ENCODE measurements at regions not wholly inside any gene's neighbourhood (a gene's known extent, or its start where the extent isn't known, plus 50 kb on each side); places are given as distances from the start of the nearest gene placed in this dataset.

DNA sequence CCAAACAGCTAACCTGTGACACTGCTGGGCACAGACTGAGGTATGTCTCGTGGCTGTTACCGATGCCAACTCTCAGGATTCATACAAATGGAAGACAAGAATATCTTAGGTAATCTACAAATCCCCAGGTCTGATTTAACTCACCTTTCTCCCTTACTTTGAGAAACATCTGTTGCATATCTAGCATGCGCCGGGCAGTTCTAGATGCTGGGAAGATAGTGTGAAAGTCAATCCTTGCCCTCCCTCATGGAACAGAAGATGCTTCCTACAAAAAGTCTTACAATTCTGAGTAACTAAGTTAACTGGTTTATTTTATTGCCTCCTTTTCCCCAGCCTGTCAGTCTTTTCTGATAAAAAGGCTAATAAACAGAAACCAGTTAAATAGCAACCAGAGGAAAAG lies 212.2 kb upstream of the FAT1 start:
- DNase-seq: no peak

DNA sequence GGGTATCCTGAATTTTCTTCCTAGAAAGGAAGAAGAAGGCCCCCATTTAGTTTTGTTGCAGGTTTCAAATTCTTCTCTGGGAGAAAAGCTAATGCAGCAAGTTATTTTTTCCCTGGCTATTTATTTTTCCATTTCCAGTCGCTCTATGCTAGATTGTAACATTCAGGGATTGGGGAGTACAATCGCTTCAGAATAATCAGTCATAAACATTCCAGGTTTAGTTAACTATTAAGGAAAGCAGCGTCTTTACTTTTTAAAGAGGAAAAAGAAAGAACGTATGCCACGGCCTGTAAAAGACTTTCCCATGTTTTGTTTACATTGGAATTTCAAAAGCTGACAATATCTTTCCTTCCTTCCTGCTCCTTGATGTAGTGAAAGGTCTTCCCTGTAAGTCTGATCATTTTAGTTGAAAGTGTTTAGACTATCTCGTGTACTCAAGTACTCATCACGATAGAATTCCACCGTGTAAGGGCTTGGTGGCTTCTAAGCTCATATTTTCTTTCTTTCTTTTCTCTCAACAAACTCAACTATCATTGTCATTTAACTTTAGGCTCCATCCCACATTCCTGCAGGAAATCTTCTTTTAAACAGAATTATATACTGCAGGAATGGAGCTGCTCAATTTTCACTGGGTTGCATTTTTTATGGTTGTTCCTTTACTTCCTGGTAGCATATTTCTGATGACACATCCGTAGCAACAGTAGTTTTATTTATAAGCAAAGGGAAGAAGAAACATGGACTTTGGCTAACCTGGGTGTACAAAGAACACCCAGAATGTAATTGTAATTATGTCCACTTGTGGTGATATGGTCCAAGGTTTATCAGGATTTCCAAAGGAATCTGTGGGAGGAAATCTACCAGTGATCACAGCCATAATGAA lies 213.1 kb upstream of the FAT1 start:
- DNase-seq: peak; percentile 71

DNA sequence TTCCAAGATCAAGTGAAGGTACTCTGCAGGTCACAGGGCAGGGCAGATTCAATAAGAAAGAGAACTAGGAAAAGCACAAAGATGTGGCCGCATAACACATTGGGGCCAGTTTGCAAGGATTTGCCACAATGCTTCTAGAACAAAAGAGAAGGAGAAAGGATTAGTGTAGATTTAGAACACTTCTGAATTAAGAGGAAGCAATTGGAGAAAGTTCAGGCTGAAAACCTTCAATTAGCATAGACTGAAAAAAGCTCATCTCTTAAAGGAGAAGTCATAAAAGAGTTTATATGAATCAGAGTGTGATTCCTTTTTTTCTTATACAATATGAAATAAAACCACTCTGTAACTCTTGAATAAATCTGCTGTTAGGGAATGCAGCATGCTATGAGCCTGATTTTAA lies 215.6 kb upstream of the FAT1 start:
- DNase-seq: no peak

DNA sequence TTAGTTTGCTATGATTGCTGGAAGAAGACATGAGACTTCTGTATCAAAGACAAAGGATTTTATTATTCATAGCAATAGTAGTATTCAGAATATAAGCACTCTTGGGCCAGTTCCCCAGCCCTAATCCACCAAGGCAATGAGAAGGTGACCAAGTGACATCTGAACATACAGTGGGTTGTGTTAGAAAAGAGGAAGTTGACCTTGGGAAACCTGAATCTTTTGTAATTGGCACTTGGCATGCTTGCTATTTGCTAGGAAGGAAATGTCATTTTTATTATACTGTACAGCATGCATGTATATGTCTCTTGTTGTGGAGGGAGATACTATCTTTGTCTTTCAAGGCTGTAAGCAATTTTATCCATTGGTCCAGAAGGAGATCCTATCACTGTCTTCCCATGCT lies 216.1 kb upstream of the FAT1 start:
- no peak for DNase-seq

DNA sequence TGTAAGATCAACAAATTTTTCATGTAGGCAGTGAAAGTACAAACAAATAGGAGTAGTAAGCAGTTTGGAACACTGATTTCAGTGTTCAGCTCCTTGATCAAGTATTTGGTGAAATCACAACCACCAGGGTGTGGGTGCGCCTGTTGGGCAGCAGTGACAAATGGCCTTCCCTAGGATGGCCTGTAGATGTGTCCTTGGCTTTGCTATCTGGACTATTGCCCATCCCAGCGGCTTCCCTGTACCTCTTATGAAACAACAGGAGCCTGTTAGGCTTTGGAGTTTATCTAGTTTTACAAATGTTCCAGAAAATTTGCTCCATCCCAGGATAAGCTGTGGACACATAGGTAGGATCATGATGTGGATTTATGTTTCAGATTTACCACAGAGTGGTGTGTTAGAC lies 216.8 kb upstream of the FAT1 start:
- DNase-seq: no peak

DNA sequence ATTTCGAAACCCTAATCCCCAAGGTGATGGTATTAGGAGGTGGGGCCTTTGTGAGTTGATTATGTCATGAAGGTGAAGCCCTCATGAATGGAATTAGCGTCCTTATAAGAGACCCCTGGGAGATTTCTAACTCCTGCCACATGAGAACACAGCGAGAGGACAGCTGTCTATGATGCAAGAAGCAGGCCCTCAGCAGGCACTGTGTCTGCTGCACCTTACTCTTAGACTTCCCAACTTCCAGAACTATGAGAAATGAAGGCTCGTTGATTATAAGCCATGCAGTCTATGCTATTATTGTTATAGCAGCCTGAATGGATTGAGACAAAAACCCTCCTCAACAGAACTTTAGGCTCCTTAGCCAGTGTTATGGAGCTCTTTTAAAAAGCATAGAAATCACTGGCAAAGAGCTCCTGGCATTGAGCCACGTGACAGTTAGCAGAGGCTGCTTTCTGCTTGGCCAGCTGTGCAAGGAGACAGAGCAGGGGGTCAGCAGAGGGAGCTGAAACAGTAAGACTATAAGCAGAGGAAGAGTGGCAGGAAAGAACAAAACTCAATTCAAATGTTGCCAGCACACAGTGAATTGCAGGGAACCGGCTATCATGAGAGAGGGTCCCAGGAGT lies 219.2 kb upstream of the FAT1 start:
- no peak for DNase-seq

DNA sequence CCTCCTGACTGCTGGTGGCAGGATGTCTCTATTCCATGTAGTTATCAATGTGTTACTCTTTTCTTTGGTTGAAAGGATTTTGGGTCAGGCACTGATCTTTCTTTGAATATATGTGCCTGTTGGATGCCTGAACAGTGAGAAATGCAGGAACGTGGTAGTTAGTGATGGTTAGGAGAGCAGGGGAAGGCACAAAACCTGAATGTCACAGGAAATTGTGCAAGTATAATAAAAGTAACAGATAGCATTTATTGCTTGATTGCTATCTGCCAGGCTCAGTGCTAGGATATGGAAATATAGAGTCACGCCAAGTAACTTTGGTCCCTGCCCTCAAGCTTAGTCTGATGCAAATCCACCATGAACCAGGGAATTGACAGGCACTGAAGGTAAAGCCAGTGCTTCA lies 219.8 kb upstream of the FAT1 start:
- no peak for DNase-seq

DNA sequence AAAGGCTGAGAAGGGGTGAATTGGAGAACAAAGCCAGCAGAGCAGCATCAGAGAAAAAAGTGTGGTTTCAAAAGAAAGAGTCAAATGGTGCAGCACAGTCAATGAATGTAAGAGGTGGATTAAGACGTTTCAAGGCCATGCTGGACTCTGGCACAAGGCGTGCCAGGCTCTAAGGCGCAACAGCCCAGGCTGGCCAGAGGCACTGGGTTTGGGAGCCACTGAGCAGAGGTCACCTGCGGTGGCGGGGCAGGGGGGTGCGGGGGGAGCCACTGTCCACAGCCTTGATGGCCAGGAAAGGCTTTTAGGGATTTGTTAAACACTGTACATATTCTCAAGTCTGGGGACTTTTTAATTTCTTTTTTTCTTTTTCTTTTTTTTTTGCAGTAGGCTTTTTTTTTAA lies 222.5 kb upstream of the FAT1 start:
- DNase-seq: no peak

DNA sequence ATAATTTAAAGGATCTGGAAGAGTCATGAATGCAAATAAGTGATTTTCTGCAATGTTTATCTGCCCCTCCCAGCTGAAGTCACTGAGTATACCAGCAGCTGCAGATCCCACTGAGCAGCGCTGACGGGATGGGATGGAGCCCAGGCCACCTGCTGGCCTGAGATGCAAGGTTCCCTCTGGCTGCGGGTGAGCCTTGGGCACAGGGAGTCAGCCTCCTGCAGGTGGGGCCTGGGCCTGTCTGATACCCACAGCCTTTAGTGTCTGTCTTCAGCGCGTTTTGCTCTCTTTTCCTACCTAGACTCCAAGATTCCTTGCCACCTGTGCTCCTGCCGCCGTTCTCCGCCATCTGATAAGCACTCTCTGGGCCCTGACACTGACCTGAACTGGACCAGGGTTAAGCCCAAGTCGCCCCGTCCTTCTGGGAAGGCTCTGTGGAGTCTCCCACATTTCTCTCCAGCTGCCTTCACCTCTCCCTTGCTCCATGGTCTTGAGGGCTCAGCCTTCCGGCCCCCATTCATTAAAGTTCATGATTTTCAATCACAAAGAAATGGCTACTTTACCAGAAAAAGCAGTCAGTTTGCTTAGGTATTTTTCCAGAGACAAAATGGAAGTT lies 223.1 kb upstream of the FAT1 start:
- DNase-seq: no peak

DNA sequence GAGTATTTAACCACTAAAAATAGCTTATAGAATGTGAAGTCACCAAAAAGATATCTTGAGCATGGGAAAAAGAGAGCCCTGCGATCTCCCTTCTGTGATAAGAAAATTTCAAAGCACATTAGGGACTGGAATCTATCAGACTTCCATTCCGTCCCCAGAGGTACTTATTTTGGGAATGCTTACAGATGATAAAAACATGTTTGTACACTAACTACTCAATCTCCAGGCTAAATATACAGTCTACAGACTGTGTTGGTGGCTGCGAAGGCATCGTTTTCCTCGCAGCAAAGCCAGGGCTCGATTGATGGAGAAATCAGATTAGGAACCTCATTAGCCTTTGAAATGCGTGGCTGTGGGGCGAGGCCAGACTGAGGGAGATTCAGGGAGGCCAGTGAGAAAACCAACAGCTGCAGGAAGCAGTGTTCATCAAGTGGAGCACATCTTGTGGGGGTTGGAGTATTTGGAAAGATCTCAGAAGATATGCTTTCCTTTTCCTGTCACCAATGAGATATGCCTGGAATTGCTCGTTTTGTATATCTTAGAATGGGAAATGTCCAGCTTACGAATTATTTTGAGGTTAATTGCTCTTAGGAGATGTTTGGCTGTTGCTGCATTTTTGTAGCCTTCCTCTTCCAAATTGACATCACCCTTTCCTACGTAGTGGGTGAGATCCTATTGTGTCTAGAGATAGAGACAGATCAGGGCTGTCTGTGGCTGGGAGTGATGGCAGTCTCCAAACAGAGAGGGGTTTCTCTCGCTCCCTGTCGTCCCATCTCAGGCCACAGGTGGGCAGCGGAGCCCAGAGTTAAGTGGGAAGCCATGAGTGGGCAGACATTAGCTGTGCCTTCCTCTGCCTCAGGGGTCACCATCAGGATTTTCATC lies 224.9 kb upstream of the FAT1 start:
- peak; percentile 22 for DNase-seq

DNA sequence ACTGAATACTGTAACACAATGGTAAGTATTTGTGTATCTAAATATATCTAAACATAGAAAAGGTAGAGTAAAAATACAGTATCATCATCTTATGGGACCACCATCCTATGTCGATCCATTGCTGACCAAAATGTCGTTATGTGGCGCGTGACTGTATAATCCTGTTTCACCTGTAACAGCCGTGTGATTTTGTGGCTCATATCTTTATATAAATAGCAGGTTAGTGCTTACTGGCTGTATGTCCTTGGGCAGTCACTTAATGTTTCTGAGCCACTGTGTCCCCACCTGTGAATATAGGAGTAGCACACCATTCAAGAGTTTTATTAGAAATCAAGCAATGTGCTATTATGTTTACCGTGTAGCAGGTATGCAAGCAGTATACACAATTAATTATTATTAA lies 226.2 kb upstream of the FAT1 start:
- no peak for DNase-seq

DNA sequence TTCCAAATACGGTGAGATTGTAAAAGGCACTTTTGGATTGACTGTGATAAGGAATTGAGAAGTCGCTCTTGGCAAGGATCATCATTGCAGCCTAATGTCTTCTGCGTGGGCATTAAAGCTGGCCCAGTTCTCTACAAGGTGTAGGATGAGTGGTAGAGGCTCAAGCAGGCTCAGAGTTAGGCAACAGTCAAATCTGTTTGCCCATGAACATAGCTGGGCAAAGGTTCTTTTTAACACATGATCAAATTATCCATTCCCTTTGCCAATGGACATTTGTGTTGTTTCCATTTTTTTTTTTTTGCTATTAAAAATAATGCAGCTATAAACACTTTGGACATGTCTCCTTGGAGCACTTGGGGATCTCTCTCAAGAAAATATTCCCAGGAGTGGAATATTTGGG lies 229.1 kb upstream of the FAT1 start:
- DNase-seq: no peak

DNA sequence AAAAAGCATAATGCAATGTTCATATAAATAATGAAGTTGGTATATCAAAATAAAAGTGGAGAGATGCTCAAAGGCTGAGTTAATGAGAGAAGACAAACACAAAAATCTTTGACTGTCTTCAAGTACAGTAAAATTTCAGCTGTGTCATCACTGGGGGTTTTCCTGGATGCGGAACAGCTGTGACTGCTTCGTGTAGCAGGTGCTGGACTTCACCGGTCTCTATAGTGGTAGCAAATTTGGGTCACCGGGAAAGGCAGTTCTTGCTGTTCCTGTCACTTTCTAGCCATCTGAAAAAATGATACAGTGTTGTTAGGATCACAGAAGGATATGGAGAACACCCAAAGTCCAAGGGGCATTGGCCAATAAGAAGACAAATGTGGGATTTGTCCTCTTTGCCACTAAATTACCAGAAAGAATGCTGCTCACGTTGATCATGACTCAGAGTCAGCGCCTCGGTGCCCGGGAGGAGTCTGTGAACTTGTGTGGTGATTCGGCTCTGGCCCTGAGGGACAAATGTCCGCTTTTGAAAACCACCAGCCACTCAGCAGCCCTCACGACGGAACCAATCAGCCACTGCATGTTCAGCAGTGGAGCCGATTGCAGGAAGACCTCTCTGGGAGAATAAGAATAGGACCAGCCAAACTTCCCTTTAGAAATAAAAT lies 230.1 kb upstream of the FAT1 start:
- no peak for DNase-seq

DNA sequence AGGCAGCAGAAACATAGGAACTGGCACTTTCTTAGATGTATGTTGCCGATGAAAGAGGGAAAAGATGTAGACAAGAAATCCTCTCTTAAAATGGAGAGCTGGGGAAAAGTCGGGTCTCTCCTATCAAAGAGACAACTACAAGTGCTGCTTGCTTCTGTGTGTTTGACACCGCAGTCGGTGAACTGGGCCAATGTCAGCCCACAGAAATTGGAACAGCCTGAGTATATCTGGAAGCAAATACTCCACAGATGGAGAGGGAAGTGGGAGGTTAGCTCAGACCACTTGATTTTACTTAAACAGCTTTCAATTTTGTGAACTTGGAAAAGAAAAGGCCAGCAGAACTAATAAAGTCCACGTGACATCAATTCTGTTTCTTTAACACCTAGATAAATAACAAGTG lies 230.9 kb upstream of the FAT1 start:
- no peak for DNase-seq

DNA sequence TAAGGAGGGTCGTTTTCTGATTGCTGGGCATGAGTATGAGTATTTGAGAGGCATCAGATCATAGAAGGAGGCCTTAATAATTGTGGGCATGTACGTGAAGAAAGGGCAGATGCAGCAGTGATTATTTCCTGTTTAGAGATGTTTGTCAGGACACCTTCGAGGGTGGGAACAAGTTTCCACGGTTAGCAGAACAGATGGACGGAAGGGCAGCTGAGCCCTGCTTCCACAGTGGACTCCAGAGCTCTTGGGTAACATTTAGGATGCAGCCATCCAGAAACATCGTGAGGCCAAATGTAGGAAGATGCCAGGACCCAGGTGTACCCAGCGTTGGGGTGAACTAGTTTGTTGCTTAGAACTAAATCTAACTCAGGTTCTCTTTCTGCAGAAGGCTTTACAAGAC lies 231.3 kb upstream of the FAT1 start:
- DNase-seq: no peak

DNA sequence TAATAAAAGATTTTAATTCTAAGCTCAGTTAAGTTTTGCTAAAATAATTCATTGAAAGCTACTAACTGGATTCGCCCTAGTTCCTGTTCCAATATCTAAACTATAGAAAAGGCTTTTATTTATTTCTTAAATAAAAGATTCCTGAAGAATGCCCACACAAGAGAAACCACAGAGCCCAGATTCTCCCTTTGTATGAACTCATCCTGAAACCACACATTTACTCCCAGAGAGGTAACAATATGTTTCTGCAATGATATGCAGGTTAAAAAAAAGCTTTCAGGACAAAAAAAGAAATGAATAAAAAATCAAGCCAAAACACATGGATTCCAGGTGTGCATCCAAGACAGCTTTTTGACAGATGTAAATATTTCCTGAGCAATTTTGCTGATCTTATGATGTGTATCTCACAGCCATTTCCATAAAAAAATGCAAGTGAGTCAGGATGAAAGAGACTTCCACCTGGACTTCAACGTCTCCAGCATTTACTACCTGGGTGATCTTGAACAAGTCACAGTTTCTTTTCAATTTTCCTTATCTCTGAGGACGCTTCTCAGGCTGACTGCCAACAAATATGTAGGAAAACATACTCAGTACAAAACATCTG lies 234.4 kb upstream of the FAT1 start:
- DNase-seq: no peak

DNA sequence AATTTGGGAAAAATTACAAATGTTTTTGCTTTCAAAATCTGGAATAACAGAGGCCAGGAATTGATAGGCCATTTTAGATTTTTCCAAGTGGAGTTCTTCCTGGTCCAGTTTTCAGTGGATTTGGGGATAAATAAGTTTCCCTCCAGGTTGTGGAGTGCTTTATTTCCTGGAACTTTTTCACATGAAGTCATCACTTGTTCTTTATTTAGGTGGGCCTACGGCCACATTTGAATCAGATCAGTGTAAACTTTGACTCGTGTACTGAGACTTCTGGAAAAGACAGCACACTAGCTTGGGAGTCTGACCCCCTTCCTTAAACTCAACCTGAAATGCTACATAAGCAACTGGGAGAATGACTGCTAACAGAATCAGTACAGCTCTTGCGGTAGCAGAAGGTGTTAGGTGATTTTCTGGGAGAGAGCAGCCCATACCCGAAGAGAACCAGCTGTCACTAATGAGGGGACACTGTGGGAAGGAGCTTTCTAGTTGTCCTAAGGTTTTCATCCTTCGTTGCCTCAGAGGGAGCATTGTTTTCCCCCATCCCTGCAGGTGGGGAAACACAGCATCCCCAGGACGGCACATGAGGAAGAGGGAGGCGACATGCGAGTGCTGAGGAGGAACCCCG lies 235.2 kb upstream of the FAT1 start:
- no peak for DNase-seq

DNA sequence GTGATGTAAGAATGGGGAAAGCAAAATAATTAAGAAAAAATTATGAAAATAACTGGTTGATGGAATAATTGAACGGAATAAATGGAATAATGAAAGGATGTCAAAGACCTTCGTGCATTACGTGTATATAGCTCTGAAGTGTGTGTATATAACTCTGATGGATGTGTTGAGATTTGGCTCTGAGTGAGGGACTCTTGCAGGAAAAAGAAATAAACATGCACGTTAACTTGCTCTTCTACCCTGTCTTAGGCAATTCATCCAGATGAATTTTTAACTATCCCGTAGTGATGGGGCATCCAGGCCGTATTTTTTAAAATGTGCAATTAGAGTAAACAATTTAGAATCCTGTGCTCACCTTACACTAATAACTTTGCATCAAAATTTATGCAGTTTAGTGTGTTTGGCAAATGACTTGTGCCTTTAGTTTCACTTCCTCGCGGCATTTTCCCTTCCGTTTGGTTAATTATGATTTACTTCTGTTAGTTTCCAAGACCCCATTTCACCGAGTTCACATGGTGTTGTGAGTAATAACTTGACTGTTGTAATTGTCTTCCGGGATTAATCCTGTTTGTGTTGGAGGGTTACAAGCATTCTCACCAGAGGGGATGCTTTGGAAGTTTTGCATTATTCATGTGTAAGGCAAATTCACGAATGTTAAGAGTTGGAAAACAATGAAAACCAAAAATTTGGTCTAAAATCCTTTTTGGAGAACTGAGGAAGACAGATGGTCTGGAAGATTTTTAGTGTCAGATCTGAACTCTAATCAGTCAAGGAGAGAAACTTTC lies 256.5 kb upstream of the FAT1 start:
- peak; percentile 7 for DNase-seq

DNA sequence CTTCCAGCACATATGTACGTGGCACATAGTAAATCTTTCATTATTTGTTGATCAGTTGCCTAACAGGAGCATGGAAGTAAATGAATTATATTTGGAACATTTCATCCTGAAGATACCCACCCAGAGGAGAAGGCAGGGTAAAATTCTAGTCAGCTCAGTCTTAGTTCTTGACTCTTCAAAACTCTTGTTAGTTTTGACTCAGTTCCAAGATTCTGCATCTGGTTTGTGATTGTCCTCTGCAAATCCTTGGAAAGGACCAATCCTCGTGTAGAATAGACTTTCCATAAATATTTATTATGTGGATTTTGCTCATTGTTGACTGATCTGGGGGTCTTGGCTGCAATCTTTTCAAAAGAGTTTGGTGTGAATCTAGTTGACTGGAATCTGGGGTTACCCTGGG lies 257.5 kb upstream of the FAT1 start:
- no peak for DNase-seq

DNA sequence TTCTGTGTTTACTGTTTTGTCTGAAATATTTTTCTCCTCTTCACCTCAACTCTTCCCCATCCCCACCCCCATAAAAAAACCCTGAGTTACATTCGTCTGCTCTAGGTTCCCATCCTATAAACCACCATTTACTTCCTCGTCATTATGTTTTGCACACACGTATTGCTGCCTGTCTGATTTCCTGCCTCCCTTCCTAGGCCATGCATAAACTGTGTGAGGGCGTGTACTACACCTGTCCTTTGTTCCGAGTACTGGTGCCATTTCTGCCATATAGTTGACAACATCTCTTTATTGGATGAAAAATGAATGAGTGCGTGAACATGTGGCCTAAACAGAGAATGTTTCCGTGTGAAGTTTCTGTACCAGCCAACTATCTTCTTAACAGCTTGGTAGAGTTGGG lies 258.5 kb upstream of the FAT1 start:
- no peak for DNase-seq

DNA sequence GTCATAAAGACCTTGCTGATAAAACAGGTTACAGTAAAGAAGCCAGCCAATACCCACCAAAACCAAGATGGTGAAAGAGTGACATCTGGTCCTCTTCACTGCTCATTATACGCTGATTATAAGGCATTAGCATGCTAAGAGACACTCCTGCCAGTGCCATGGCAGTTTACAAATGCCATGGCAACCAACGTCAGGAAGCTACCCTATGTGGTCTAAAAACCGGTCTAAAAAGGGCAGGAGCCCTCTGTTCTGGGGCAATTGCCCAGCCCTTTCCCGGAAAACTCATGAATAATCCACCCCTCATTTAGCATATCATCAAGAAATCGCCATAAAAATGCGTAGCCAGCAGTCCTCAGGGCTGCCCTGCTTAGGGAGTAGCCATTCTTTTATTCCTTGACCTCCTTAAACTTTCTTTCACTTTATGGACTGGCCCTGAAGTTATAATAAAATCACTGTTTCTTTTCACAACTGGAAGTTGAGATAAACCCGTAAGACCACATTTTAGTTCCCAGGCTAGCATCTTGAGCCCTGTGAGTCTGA lies 260.5 kb upstream of the FAT1 start:
- no peak for DNase-seq
